Keratinocyte (primary cell): ENCODE measurements at regions not wholly inside any gene's neighbourhood (a gene's known extent, or its start where the extent isn't known, plus 50 kb on each side); places are given as distances from the start of the nearest gene placed in this dataset.

Experiments used
- CTCF ChIP-seq, 3 experiments: IDR thresholded peaks in 1 of 3; conservative IDR thresholded peaks in 1 of 3; optimal IDR thresholded peaks in 1 of 3; 2 replicates in 2 of 3; 3 replicates in 1 of 3; pipeline versions ENCODE3 to v1.5.1; 2011; ENCODE audit warnings: low read length in 3 of 3, mild to moderate bottlenecking in 3 of 3, moderate library complexity in 2 of 3, control low read depth in 1 of 3, inconsistent platforms in 1 of 3; ENCODE audit not compliant: insufficient read depth in 2 of 3; ENCODE audit errors: extremely low read depth in 1 of 3
- EZH2 ChIP-seq: IDR thresholded peaks from one replicate; pipeline ENCODE4 v1.6.1; 2012; ENCODE audit warnings: inconsistent platforms, mild to moderate bottlenecking, low read length, moderate library complexity

- peak; percentile 46 to 74 (median 61) for TF ChIP-seq CTCF (optimal IDR thresholded peaks at IDR 0.05 in 1 of 3, IDR thresholded peaks at IDR 0.05 in 1 of 3, conservative IDR thresholded peaks at IDR 0.05 in 1 of 3; ENCODE audit: extremely low read depth in 1 of 3, insufficient read depth in 2 of 3, low read length in 3 of 3)
- TF ChIP-seq EZH2: no peak
Measured at GRCh38 chr12:30806989-30807694, 52.4 kb upstream of the CAPRIN2 start.
